ENCODE measurements at regions not wholly inside any gene's neighbourhood (a gene's known extent, or its start where the extent isn't known, plus 50 kb on each side); places are given as distances from the start of the nearest gene placed in this dataset.

- H3K27me3 Mint-ChIP-seq (ENCODE audit: low read depth) = no peaks in the 10 kb centered on the region
These were observed 142.8 kb upstream of the RAI2 start for GRCh38 chrX:18003876-18004275.

GRCh38 chrX:18002791-18003190 lies 141.7 kb upstream of the RAI2 start:
- Mint-ChIP-seq H3K27me3 (ENCODE audit: low read depth) (no peaks in the 10 kb centered on the region), H3K27ac (ENCODE audit: unreplicated experiment) (no peak overlapping the region), H3K4me1 (no peaks in the 10 kb centered on the region), H3K9me3 (peaks cover 3% of the 10 kb centered on the region), H3K4me3 (no peak overlapping the region), H3K36me3 (ENCODE audit: low read depth) (no peaks in the 10 kb centered on the region)
- no peak for DNase-seq (ENCODE audit: low read depth, low spot score)
- TF ChIP-seq CTCF (conservative IDR thresholded peaks at IDR 0.05) = no peak

More at GRCh38 chrX:18003876-18004275, 142.8 kb upstream of the RAI2 start:
- no peak for TF ChIP-seq CTCF (conservative IDR thresholded peaks at IDR 0.05)
- DNase-seq (ENCODE audit: low read depth, low spot score) = no peak
- Mint-ChIP-seq H3K4me1 (no peaks in the 10 kb centered on the region), H3K9me3 (no peaks in the 10 kb centered on the region), H3K36me3 (ENCODE audit: low read depth) (no peaks in the 10 kb centered on the region), H3K27ac (ENCODE audit: unreplicated experiment) (no peak overlapping the region), H3K4me3 (no peak overlapping the region)

- no peak for DNase-seq (ENCODE audit: low read depth, low spot score)
- Mint-ChIP-seq H3K4me1 (no peaks in the 10 kb centered on the region), H3K9me3 (peaks cover 5% of the 10 kb centered on the region), H3K4me3 (no peak overlapping the region), H3K27me3 (ENCODE audit: low read depth) (no peaks in the 10 kb centered on the region), H3K36me3 (ENCODE audit: low read depth) (peaks cover 3% of the 10 kb centered on the region), H3K27ac (ENCODE audit: unreplicated experiment) (no peak overlapping the region)
- TF ChIP-seq CTCF (conservative IDR thresholded peaks at IDR 0.05) = no peak
These were observed 133.3 kb upstream of the RAI2 start for GRCh38 chrX:17994429-17994828.

GRCh38 chrX:17993062-17993461 lies 132.0 kb upstream of the RAI2 start:
- Mint-ChIP-seq H3K36me3 (ENCODE audit: low read depth) (peaks cover 3% of the 10 kb centered on the region), H3K4me1 (no peaks in the 10 kb centered on the region), H3K4me3 (no peak overlapping the region), H3K27ac (ENCODE audit: unreplicated experiment) (no peak overlapping the region), H3K9me3 (peaks cover 2% of the 10 kb centered on the region), H3K27me3 (ENCODE audit: low read depth) (no peaks in the 10 kb centered on the region)
- no peak for TF ChIP-seq CTCF (conservative IDR thresholded peaks at IDR 0.05)
- no peak for DNase-seq (ENCODE audit: low read depth, low spot score)

- no peaks in the 10 kb centered on the region for H3K27me3 Mint-ChIP-seq (ENCODE audit: low read depth)
- peaks cover 3% of the 10 kb centered on the region for H3K36me3 Mint-ChIP-seq (ENCODE audit: low read depth)
- H3K4me3 Mint-ChIP-seq = no peak overlapping the region
- TF ChIP-seq CTCF (conservative IDR thresholded peaks at IDR 0.05) = no peak
- DNase-seq (ENCODE audit: low read depth, low spot score) = no peak
- no peak overlapping the region for H3K27ac Mint-ChIP-seq (ENCODE audit: unreplicated experiment)
- H3K9me3 Mint-ChIP-seq = peaks cover 2% of the 10 kb centered on the region
- H3K4me1 Mint-ChIP-seq = no peaks in the 10 kb centered on the region
These were observed 129.4 kb upstream of the RAI2 start for GRCh38 chrX:17990532-17990931.

GRCh38 chrX:17987783-17988182 lies 126.7 kb upstream of the RAI2 start:
- no peaks in the 10 kb centered on the region for H3K4me1 Mint-ChIP-seq
- DNase-seq (ENCODE audit: low read depth, low spot score) = no peak
- H3K36me3 Mint-ChIP-seq (ENCODE audit: low read depth) = peaks cover 2% of the 10 kb centered on the region
- no peak overlapping the region for H3K4me3 Mint-ChIP-seq
- H3K27me3 Mint-ChIP-seq (ENCODE audit: low read depth) = no peaks in the 10 kb centered on the region
- H3K9me3 Mint-ChIP-seq = peaks cover 12% of the 10 kb centered on the region
- no peak for TF ChIP-seq CTCF (conservative IDR thresholded peaks at IDR 0.05)
- H3K27ac Mint-ChIP-seq (ENCODE audit: unreplicated experiment) = no peak overlapping the region

All from neural crest cell (in vitro differentiated cells).